GM12874 (cell line): ENCODE measurements at regions not wholly inside any gene's neighbourhood (a gene's known extent, or its start where the extent isn't known, plus 50 kb on each side); places are given as distances from the start of the nearest gene placed in this dataset.

Experiments used
- TF ChIP-seq, protein P1 (sequence below): IDR thresholded peaks from 2 replicates; pipeline ENCODE4 v1.5.1; 2011; ENCODE audit warnings: low read depth, mild to moderate bottlenecking, control low read depth, low read length, moderate library complexity; ENCODE audit not compliant: insufficient read depth

GRCh38 chr11:81104051-81104450 lies 1629.6 kb downstream of the FAM181B start:
- TF ChIP-seq, protein P1, sequence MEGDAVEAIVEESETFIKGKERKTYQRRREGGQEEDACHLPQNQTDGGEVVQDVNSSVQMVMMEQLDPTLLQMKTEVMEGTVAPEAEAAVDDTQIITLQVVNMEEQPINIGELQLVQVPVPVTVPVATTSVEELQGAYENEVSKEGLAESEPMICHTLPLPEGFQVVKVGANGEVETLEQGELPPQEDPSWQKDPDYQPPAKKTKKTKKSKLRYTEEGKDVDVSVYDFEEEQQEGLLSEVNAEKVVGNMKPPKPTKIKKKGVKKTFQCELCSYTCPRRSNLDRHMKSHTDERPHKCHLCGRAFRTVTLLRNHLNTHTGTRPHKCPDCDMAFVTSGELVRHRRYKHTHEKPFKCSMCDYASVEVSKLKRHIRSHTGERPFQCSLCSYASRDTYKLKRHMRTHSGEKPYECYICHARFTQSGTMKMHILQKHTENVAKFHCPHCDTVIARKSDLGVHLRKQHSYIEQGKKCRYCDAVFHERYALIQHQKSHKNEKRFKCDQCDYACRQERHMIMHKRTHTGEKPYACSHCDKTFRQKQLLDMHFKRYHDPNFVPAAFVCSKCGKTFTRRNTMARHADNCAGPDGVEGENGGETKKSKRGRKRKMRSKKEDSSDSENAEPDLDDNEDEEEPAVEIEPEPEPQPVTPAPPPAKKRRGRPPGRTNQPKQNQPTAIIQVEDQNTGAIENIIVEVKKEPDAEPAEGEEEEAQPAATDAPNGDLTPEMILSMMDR = no peak

GRCh38 chr11:81098471-81098870 lies 1635.2 kb downstream of the FAM181B start:
- TF ChIP-seq, protein P1 = no peak

- TF ChIP-seq, protein P1 = no peak
Measured at GRCh38 chr11:81092522-81092921, 1641.1 kb downstream of the FAM181B start.

GRCh38 chr11:81089242-81089641 lies 1644.4 kb downstream of the FAM181B start:
- TF ChIP-seq, protein P1 = no peak

- TF ChIP-seq, protein P1 = no peak
Measured at GRCh38 chr11:81080476-81080875, 1639.6 kb upstream of the TENM4 start.

- TF ChIP-seq, protein P1 = no peak
Measured at GRCh38 chr11:81072273-81072672, 1631.4 kb upstream of the TENM4 start.

GRCh38 chr11:81071606-81072005 lies 1630.8 kb upstream of the TENM4 start:
- TF ChIP-seq, protein P1 = no peak

DNA sequence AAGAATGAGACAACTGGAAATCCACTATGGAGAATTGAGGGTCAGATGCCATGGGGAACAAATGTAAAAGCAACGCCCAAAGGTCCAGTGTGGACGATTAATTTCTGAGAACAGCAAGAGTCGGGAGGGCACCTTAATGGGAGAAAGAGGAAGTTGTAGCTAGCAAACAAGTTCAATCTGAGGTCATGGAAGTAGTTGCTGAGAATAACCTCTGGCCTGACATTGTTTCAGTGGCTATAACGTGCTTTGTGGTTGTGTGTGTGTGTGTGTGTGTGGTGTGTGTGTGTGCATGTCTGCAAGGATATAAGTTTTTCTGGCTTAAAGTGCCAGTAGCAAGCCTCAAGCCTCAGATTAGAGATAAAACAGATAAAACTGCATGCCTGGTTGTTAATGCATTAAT lies 1630.1 kb upstream of the TENM4 start:
- TF ChIP-seq, protein P1 = no peak
